C4-2B (cell line): ENCODE measurements at regions not wholly inside any gene's neighbourhood (a gene's known extent, or its start where the extent isn't known, plus 50 kb on each side); places are given as distances from the start of the nearest gene placed in this dataset.
"Not testable (repeated sequence)": the region's sequence is repeated elsewhere in the genome, so short reads cannot be mapped to it uniquely, and the experiment has no call there.

Source experiments
- H3K27ac ChIP-seq: fragments of 450-650 bp; 2 replicates; pipeline ENCODE4 v1.5.1; 2017
- ZFX ChIP-seq: fragments of 450-650 bp; IDR thresholded peaks from 2 replicates; pipeline ENCODE4 v1.6.1; 2017
- TF ChIP-seq, protein P1 (sequence below): fragments of 450-650 bp; conservative IDR thresholded peaks from 2 replicates; pipeline ENCODE4 v1.5.1; 2017; ENCODE audit warnings: mild to moderate bottlenecking

- H3K27ac ChIP-seq, result no peak overlapping the region
- TF ChIP-seq ZFX, result no peak
- TF ChIP-seq, protein P1, sequence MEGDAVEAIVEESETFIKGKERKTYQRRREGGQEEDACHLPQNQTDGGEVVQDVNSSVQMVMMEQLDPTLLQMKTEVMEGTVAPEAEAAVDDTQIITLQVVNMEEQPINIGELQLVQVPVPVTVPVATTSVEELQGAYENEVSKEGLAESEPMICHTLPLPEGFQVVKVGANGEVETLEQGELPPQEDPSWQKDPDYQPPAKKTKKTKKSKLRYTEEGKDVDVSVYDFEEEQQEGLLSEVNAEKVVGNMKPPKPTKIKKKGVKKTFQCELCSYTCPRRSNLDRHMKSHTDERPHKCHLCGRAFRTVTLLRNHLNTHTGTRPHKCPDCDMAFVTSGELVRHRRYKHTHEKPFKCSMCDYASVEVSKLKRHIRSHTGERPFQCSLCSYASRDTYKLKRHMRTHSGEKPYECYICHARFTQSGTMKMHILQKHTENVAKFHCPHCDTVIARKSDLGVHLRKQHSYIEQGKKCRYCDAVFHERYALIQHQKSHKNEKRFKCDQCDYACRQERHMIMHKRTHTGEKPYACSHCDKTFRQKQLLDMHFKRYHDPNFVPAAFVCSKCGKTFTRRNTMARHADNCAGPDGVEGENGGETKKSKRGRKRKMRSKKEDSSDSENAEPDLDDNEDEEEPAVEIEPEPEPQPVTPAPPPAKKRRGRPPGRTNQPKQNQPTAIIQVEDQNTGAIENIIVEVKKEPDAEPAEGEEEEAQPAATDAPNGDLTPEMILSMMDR, result no peak
Observed at GRCh38 chr2:84301717-84302116, 157.4 kb downstream of the SUCLG1 start.

DNA sequence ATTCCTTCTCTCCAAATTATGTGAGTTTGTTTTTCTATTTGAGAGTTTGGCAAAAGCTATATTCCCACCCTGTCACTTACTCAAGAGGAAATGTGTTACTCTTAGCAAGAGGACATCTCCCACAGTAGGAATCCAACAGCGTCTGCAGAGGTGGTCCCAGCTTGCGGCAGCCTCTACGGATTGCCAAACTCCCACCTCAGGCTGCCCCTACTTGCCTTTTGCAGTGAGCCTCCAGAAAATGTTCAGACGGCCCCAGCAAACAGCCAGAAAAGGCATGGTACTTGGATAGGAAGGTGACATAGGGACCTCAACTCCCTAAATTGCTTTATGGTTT is 158.4 kb downstream of the SUCLG1 start:
- no peak overlapping the region for H3K27ac ChIP-seq
- TF ChIP-seq ZFX, result no peak
- TF ChIP-seq, protein P1, result no peak

DNA sequence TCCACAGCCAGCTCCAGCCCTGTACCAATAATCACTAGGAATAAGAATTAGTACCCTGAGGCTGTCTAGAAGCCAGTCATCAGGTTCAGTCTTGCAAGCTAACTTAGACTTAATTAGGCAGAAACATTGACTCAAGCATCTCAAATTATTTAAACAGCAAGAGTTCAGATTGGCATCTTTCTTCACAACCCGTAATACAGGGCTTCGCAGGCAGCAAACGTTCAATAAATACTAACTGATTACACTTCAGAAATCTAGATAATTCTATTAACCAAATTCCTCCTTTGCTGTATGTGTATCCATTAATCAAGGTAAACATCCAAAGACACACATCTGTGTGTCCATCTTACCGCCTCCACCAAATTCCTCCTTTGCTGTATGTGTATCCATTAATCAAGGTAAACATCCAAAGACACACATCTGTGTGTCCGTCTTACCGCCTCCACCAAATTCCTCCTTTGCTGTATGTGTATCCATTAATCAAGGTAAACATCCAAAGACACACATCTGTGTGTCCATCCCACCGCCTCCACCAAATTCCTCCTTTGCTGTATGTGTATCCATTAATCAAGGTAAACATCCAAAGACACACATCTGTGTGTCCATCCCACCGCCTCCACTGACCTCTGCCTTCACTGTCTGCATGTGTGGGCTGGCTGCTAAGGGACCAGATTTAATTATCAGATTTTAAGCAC is 158.9 kb downstream of the SUCLG1 start:
- not testable (repeated sequence) for H3K27ac ChIP-seq

- TF ChIP-seq ZFX, result no peak
- TF ChIP-seq, protein P1, result no peak
- H3K27ac ChIP-seq, result no peak overlapping the region
Observed at GRCh38 chr2:84299211-84299775, 159.8 kb downstream of the SUCLG1 start.

DNA sequence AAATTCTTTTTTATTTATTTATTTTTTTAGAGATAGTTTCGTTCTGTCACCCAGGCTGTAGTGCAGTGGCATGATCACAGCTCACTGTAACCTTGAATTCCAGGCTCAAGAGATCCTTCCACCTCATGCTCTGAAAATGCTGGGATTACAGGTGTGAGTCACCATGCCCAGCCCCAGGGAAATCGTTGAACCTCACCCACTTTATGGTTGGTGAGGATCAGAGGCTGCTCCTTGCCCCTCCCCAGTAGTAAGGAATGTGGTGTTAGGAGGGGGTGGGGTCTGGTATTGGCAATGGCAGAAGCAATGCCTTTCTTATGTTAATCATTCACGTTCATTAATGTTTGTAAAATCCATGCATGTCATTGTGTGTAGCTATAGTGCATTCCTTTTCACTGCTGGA is 161.9 kb downstream of the SUCLG1 start:
- no peak overlapping the region for H3K27ac ChIP-seq
- TF ChIP-seq ZFX, result no peak
- TF ChIP-seq, protein P1, result no peak

DNA sequence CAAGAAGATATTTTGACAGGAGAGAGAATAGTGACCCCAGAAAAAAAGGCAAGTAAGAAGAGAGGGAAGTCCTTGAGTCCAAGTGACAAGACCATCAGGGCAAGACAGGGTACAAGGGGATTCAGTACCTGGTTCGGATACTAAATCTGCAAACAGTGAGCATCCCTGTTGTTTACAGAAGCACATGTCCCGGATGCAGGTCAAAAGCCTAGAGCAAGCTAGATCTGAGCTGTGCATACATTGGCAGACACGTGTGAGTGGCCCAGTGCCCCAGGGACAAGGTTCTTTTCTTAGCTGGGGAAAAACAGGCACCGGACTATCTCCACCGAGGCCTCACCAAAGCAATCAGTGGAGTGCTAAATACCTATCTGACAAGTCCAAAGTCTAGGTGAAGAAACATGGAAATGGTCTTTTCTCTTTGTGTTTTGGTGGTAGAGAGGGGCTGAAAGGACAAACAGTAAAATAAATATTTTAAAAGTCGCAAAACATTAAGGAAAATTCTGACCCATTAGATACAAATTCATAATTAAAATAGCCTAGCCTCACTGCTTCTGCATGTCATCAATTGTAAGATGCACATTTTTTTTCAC is 165.2 kb downstream of the SUCLG1 start:
- no peak for TF ChIP-seq ZFX
- TF ChIP-seq, protein P1, result no peak

DNA sequence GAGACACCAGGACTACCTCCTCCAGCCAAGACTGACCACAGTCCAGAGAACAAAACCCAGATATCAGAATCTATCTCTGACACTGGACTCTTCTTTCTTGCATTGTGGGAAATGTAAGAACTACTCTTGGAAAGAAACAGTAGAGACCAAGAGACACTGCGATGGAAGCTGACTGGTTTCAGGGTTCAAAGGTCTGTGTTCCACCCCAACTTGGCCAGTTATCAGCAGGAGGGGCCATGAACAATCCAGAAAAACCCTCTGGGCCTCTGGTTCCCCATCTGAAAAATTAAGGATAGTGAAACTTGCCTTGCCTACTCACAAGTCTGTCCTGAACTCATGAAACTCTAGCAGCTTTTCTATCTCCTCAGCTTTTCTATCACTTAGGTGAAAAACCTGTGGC is 166.5 kb downstream of the SUCLG1 start:
- TF ChIP-seq, protein P1, result no peak
- no peak for TF ChIP-seq ZFX
- H3K27ac ChIP-seq, result no peak overlapping the region

More for the DNA sequence above, 165.2 kb downstream of the SUCLG1 start:
- no peak overlapping the region for H3K27ac ChIP-seq

GRCh38 chr2:84290537-84290936 is 168.5 kb downstream of the SUCLG1 start:
- no peak for TF ChIP-seq ZFX
- TF ChIP-seq, protein P1, result no peak
- no peak overlapping the region for H3K27ac ChIP-seq
